Bronchial epithelial cell (primary cell): ENCODE measurements at regions not wholly inside any gene's neighbourhood (a gene's known extent, or its start where the extent isn't known, plus 50 kb on each side); places are given as distances from the start of the nearest gene placed in this dataset.

Experiments
- DNase-seq: peaks from one replicate; pipeline ENCODE4 v3.0.0-alpha.2; 2010; ENCODE audit warnings: low read depth
- FAIRE-seq: peaks from 2 replicates; lab custom pipeline; 2011; peaks lifted over from hg19 to GRCh38; lab: Jason Lieb, UNC
- H3K27me3 ChIP-seq: 2 replicates; pipeline ENCODE4 v1.5.1; 2011; ENCODE audit warnings: low read length; ENCODE audit not compliant: control insufficient read depth, insufficient read depth
- H3K36me3 ChIP-seq: 2 replicates; pipeline ENCODE4 v1.5.1; 2011; ENCODE audit warnings: low read length; ENCODE audit not compliant: control insufficient read depth, insufficient read depth
- H3K4me3 ChIP-seq: 2 replicates; pipeline ENCODE4 v1.5.1; 2011; ENCODE audit warnings: mild to moderate bottlenecking, low read depth, low read length, control low read depth
- TF ChIP-seq, protein P1 (sequence below): IDR thresholded peaks from 2 replicates; pipeline ENCODE4 v1.5.1; 2011; ENCODE audit warnings: mild to moderate bottlenecking, moderate library complexity, low read length, control low read depth, inconsistent platforms; ENCODE audit not compliant: insufficient read depth, severe bottlenecking

DNA sequence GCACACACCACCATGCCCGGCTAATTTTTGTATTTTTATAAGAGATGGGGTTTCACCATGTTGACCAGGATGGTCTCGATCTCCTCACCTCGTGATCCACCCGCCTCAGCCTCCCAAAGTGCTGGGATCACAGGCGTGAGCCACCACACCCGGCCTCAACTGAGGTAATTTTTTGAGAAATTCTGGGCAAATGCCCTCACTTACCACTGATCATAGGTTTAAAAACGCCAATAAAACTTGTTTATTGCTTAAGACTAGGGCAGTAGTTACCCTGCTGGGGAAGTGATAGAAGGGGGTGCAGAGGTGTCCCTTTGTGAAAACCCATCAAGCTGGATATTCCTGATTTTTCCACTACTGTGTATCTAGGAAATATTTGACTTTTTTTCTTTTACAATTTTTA, 196.3 kb downstream of the BCAS1 start:
- no peak for DNase-seq
- no peaks in the 10 kb centered on the region for H3K27me3 ChIP-seq
- FAIRE-seq, result no peak
- no peaks in the 10 kb centered on the region for H3K36me3 ChIP-seq
- no peak overlapping the region for H3K4me3 ChIP-seq
- TF ChIP-seq, protein P1, sequence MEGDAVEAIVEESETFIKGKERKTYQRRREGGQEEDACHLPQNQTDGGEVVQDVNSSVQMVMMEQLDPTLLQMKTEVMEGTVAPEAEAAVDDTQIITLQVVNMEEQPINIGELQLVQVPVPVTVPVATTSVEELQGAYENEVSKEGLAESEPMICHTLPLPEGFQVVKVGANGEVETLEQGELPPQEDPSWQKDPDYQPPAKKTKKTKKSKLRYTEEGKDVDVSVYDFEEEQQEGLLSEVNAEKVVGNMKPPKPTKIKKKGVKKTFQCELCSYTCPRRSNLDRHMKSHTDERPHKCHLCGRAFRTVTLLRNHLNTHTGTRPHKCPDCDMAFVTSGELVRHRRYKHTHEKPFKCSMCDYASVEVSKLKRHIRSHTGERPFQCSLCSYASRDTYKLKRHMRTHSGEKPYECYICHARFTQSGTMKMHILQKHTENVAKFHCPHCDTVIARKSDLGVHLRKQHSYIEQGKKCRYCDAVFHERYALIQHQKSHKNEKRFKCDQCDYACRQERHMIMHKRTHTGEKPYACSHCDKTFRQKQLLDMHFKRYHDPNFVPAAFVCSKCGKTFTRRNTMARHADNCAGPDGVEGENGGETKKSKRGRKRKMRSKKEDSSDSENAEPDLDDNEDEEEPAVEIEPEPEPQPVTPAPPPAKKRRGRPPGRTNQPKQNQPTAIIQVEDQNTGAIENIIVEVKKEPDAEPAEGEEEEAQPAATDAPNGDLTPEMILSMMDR, result no peak

DNA sequence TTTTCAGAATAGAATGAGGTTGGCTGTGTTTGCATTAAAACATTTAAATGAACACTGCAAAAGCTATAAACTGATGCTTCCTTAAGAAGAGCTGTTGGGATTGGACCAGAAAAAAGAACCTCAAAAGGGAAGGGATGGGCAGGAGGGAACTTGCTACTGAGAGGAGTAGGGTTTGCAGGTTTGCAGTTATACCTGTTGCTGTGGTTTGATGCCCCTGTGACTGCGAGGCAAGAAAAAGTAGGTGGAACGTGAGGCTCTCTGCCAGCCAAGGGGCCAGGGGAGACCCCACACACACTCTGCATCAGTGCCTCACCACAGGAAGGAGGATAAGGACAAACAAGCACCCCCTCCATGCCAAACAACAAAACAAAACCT, 197.2 kb downstream of the BCAS1 start:
- no peak for DNase-seq
- no peak for FAIRE-seq

DNA sequence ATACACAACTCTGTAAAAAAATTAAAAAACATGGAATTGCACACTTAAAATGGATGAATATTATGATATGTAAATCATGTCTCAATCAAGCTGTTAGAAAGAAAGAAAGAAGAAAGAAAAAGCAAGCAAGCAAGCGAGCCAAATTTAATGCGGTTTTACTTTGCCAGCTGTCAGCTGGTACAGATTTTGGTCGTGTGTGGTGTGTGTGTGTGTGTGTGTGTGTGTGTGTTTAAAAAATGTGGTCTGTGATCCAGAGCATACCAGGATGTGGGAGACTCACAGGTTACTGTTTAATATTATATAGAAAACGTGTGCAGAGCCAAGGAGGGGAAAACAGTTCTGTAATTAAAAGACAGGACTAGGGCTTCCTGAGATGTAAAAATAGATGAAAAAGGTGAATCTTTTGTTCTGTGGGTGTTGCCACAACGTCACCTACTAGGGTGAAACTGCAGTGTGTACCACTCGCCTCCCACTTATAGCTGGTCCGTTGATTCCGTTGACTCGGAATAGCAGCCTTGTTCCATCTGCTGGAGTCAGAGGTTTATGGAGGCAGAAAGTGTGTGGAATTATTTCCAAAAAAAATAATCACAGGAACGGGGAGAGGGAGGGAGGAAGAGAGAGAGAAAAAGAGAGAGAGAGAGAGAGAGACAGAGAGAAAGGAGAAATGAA, 197.7 kb downstream of the BCAS1 start:
- no peak for FAIRE-seq
- DNase-seq, result no peak
- TF ChIP-seq, protein P1, result no peak

More for the DNA sequence above, 197.2 kb downstream of the BCAS1 start:
- no peaks in the 10 kb centered on the region for H3K27me3 ChIP-seq
- H3K4me3 ChIP-seq, result no peak overlapping the region
- TF ChIP-seq, protein P1, result no peak
- no peaks in the 10 kb centered on the region for H3K36me3 ChIP-seq

DNA sequence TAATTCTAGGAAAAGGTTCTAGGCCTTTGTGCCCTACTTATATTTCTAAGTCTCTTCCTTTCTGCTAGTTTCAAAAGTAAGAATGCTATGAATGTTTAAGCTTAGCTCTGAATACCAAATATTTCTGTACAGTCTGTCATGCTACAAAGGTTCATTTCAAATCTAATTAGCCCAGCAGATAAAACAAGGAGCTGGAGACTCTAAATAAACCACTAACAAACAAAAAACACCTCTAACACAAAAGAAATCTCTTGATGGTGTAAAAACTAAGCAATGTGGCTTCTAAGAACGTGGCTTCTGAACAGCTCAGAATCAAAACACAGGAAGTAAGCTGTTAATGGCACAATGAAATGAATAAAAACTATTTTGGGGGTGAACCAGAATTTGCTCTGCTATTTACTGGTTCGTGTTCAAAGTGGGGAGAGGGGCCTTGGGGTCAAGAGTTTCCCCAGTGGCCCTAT, 198.3 kb downstream of the BCAS1 start:
- Histone ChIP-seq H3K27me3 (no peaks in the 10 kb centered on the region), H3K36me3 (no peaks in the 10 kb centered on the region), H3K4me3 (no peak overlapping the region)
- DNase-seq (no peak), FAIRE-seq (no peak)
- TF ChIP-seq, protein P1, result no peak

More for the DNA sequence above, 197.7 kb downstream of the BCAS1 start:
- Histone ChIP-seq H3K36me3 (no peaks in the 10 kb centered on the region), H3K27me3 (no peaks in the 10 kb centered on the region), H3K4me3 (no peak overlapping the region)

DNA sequence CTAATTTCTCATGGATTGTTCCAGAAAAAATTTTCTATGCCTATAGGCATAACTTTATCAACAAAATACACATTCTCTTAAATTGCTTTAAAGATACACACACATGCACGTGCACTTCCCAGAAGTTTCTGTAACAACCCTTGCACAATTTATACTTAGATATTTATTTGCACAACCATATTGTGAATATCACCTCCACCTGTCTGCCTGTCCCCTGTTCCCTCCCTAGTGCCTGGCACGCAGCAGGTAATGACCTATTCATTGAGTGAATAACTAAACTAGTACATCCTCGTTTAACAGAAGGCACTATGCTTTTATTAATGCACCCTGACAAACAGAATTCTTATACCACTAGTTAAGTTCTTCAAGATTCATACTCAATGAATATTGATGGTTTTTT, 198.9 kb downstream of the BCAS1 start:
- no peak for FAIRE-seq
- H3K4me3 ChIP-seq, result no peak overlapping the region
- H3K27me3 ChIP-seq, result no peaks in the 10 kb centered on the region
- TF ChIP-seq, protein P1, result no peak
- no peaks in the 10 kb centered on the region for H3K36me3 ChIP-seq
- DNase-seq, result no peak
